UCSD-AML1 (cell line): ENCODE measurements at regions not wholly inside any gene's neighbourhood (a gene's known extent, or its start where the extent isn't known, plus 50 kb on each side); places are given as distances from the start of the nearest gene placed in this dataset.
"Not testable (repeated sequence)": the region's sequence is repeated elsewhere in the genome, so short reads cannot be mapped to it uniquely, and the experiment has no call there.

ENCODE experiments used
- DNase-seq: peaks from one replicate; lab custom pipeline; 2025; ENCODE audit not compliant: unreplicated experiment; lab: John Stamatoyannopoulos, UW

DNA sequence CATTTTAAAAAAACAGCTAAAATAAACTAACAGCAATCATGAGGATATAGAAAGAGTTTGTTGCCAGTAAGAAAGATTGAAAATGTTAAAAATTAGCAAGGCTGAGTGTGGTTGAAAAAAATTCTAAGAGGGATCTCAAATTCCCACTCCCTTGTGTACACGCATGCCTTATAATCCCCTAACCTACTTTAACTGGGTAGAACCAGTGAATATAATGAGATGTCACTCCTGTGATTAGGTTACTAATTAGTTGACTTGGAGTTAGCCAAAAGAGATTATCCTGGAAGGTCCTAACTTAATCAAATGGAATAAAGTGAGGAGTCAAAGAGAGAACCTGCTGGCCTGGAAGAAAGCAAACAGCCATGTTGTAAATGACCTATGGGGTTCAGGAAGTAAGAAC, 286.0 kb upstream of the TGFBR2 start:
- DNase-seq = no peak

DNA sequence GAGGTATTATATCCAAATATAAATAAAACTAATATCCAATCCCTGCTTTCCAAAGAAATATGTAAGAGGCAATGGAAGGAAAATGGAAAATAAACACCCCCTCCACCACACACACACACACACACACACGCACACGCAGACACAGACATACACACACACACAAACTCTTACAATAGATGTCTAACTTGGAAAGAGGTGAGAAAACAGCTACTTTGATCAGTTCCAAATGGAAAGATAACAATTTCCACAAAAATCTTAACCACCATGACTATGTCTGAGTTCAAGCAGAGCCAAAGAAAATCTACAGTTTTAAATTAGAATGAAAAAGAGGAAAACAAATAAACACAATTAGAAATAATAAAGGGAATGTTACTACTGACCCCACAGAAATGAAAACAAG, 285.3 kb upstream of the TGFBR2 start:
- DNase-seq = no peak

DNA sequence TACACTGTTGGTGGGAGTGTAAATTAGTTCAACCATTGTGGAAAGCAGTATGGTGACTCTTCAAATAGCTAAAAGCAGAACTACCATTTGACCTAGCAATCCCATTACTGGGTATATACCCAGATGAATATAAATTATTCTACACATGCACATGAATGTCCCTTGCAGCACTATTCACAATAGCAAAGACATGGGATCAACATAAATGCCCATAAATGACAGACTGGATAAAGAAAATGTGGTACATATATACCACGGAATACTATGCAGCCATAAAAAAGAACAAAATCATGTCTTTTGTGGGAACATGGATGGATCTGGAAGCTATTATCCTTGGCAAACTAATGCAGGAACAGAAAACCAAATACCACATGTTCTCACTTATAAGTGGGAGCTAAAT, 282.8 kb upstream of the TGFBR2 start:
- not testable (repeated sequence) for DNase-seq

DNA sequence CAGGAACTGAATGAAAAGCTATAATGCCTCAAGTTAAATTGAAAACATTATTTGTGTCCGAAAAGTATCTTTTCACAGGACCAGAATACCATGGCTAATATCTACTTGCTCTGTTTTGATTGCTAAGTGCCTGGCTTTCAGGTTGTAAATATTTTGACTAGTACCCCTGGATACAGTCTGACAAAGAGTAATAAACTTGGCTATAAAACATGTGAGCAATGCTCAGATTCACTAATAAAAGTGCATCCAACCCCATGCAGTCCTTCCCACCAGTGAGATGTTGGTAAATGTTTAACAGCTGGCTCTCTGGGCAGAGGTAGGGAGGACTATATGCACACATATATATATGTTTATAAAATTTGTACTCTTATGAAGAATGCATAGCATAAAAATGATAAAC, 281.8 kb upstream of the TGFBR2 start:
- DNase-seq = no peak

DNA sequence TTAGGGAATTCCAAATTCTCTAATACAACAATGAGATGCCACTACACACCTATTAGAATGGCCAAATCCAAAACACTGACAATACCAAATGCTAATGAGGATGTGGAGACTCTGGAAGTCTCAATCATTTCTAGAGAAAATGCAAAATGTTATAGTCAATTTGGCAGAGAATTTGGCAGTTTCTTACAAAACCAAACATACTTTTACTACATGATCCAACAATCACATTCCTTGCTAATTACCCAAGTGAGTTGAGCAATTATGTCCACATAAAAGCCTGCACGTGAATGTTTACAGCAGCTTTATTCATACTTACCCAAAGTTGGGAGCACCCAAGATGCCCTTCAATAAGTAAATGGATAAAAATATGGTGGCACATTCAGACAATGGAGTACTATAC, 278.4 kb upstream of the TGFBR2 start:
- DNase-seq = not testable (repeated sequence)

DNA sequence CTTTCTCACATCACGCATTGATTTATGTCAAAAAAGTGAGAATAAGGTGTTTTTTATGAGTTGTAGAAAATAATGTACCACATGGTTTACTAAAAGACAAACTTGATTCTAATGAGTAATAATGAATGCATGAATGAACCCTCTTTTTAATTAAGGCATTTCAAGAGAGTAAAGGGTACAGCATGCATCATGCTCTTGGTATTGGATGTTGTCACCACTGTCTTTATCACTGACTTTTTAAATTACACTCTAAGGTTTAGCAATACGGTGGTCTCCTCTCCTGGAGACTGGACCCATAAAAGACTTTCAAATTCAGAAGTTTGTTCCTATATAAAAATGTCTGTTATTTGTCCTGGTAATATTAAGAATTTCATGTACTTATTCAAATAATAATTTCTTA, 277.5 kb upstream of the TGFBR2 start:
- DNase-seq = not testable (repeated sequence)

DNA sequence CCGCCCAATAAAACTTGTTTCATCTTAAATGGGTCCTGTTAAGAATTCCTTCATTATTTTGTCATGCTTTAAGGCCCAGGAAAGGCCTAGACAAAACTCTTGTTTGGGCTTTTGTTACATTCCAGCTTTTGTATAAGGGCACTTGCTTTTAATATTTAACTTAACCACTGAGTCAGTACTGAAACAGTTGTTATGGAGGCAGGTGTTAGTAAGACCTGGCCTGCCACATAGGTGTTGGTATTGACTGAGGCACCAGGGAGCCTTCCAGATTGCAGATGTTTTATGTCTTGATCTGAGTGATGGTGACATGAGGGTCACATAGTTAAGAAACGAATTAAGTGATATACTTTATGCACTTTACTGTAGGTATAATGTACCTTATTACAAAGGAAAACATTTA, 274.9 kb upstream of the TGFBR2 start:
- DNase-seq = no peak

DNA sequence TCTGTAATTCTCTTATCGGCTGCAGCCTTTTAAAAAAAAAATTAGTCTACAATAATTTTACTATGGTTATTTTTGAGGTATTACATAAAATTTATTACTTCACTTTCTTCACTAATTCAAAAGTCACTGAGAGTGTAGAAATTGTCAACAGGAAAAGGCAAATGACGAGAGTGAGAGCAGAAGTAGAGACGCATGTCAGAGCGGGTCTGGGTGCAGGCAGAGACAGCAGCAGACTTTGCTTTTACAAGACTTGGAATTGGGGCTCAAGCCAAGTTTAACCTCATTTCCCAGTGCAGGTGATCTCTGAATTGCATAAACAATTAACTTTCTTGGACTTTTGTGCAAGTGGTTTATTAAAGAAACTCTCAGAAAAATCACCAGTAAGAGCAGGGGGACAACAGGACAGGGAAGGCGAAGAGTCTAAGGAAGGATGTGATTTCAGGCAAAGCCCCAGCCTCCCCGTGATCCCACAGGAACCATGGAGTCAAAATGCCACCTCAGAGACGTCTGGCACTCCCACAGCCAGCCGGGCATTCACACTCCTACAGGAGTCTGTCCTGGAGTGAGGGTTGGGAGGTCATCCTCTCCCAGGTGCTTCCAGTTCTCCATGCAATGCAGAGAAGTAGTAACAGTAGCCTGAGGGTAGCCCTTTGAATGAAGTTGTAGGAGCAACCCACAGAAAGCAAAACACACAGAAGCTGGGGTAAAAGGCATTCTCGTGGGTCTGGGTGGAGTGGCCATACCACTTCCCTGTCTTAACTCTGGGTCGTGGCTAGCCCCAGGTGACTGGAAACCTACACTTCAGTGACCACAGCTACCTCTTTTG, 274.0 kb upstream of the TGFBR2 start:
- no peak for DNase-seq

GRCh38 chr3:30333143-30333542, 273.3 kb upstream of the TGFBR2 start:
- DNase-seq = no peak

GRCh38 chr3:30333903-30334302, 272.5 kb upstream of the TGFBR2 start:
- DNase-seq = no peak

DNA sequence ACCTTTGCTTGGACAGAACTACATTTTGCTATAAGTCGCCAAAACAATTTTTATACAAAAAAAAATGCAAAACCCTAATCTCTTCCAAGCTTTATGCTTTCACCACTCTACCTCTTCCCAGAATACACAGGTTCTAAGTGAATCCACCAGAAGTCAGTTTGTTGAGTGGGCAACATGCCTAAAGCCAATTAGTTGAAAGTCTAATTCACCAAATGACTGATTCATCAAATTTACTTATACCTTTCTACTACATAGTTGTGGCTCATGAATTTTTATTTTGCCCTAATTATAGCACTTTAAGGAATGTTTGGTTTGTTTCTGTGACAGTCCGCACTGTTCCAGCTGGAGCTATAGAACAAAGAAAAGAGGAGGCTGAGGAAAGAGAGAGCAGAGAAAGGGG, 265.9 kb upstream of the TGFBR2 start:
- no peak for DNase-seq

DNA sequence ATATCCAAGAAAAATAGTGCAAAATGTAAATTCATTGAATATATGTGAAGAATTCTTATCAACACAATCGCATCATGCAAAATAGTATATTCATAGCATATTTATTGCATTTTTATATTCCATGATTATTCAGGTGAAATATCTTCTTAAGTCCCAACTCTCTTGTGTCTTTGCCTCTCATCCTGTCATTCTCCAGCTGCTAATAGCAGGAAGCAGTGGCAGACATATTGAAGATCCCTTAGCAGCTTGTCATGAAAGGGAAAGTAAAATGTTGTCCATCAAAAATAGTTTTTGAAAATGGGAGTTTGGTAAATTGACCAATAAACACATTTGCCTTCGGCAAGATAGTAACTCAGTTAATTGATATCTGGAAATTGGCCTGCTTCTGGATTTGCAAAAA, 265.3 kb upstream of the TGFBR2 start:
- DNase-seq = no peak

DNA sequence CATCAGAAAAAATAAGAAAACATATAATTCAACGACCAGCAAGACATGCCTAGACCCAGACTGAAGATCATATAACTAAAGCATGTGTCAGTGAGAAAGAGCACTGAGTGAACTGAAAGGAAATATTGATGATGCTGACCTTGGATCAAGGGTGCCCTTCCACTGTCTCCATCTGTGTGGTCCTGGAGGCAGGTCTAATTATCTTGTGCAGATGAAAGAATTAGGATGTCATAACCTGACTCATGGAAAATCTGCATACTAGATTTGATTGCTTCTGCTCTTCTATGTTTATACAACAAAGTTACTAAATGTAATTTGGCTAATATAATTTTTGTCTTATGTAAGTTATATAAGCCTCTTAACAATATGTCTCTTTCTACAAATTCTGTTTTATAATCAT, 264.6 kb upstream of the TGFBR2 start:
- DNase-seq = no peak

GRCh38 chr3:30342318-30343060, 263.9 kb upstream of the TGFBR2 start:
- DNase-seq = no peak

GRCh38 chr3:30343067-30343831, 263.2 kb upstream of the TGFBR2 start:
- DNase-seq = no peak

- DNase-seq = no peak
Observed at GRCh38 chr3:30343861-30344260, 262.5 kb upstream of the TGFBR2 start.

GRCh38 chr3:30344288-30344687, 262.1 kb upstream of the TGFBR2 start:
- DNase-seq = no peak

- DNase-seq = no peak
Observed at GRCh38 chr3:30346933-30347320, 259.5 kb upstream of the TGFBR2 start.

DNA sequence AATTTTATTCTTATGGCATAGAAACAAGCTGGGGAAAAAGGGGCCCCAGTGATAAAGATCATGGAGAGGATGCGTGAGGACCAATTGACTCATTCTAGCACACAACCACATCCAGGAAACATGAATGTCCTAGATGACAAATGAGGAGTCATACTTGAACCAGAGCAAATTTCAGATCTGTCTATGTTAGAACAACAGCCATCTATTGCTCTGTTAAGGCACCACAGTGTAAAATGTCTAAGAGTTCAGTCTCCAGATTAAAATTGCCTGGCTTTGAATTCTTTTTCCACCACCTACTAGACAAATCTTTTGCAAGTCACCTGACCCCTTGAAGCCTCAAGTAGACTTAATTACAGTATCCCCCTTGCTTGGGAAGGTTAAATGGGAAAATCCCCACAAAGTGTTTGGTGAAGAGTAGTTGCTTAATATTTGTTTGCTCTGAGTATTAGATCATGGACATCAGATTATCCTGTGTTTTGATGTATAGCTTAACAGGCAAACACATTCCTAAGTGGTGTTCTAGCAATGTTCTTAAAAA, 258.7 kb upstream of the TGFBR2 start:
- no peak for DNase-seq

GRCh38 chr3:30349507-30349906, 256.9 kb upstream of the TGFBR2 start:
- peak; percentile 29 for DNase-seq

- no peak for DNase-seq
Observed at GRCh38 chr3:30350011-30350410, 256.4 kb upstream of the TGFBR2 start.

DNA sequence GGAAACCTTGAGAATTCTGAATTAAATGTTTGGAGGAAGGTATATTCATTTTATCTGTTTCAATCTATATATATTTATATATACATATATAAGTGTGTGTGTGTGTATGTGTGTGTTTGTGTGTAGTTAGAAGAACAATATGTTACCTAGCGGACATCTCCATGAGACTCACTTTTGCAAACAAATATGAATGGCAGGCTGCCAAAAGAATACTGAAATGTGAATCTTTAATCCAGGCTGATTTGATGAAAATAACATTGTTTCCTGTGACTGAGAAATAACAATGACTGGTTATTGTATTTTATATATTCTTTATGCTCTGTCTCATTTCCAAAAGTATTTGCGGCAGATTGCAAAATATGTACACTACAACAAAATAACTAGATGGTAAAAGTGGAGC, 255.5 kb upstream of the TGFBR2 start:
- no peak for DNase-seq
